ENCODE measurements at regions not wholly inside any gene's neighbourhood (a gene's known extent, or its start where the extent isn't known, plus 50 kb on each side); places are given as distances from the start of the nearest gene placed in this dataset.

DNA sequence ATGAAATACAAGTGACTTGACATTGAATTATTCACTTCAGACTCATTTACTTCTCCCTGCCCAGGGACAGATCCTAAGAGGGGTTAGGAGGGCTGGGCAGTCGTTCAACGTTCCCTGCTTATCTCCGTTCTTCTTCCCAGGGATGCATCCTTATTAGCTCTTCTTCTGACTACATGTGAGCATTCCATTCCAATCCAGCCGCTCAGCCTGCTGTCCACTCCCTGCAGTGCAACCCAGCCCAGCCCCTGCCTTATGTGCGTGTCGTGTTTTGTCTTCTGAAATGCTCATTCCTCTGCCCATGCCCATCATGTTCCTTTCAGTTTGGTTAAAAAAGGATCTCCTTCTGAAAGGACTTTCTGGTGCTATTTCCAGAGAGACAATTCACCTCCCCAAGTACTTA, 64.7 kb upstream of the PALM2AKAP2 start:
- 82% methylated on average over 6 of the region's 6 CpGs; no CpG with 5 or more reads in 1 of the 2 experiments for WGBS, 2 experiments (ENCODE audit: extremely low coverage in 1 of 2, insufficient coverage in 1 of 2, insufficient read length in 1 of 2, insufficient replicate concordance in 2 of 2, low coverage in 1 of 2, low lambda C conversion rate in 2 of 2, missing lambda C conversion rate in 1 of 2)
- CTCF ChIA-PET (ENCODE audit: partially characterized antibody), result interaction anchor here (0.6 to 1.2 kb wide), 3 partner anchors 12 to 438 kb away, joined by 3 to 5 read pairs (median 3); no protein-coding TSS in a partner anchor
- no peak for FAIRE-seq
- TF ChIP-seq SIRT6 (IDR thresholded peaks at IDR 0.05; ENCODE audit: low read length) (no peak), SP2 (IDR thresholded peaks at IDR 0.05; ENCODE audit: low read length) (no peak), TAF1 (IDR thresholded peaks at IDR 0.05; ENCODE audit: low read depth, low read length) (no peak), HDAC6 (IDR thresholded peaks at IDR 0.05; ENCODE audit: low read depth, low read length) (no peak), RXRA (IDR thresholded peaks at IDR 0.05; ENCODE audit: insufficient read depth, low read depth, low read length) (no peak), BRCA1 (IDR thresholded peaks at IDR 0.05; ENCODE audit: low read depth, low read length) (no peak), SIX5 (IDR thresholded peaks at IDR 0.05; ENCODE audit: low read depth, low read length) (no peak), YY1 (IDR thresholded peaks at IDR 0.05; ENCODE audit: low read depth, low read length) (no peak), CREB1 (IDR thresholded peaks at IDR 0.05) (no peak), KDM5A (IDR thresholded peaks at IDR 0.05; ENCODE audit: low read length) (no peak), KDM1A (IDR thresholded peaks at IDR 0.05; ENCODE audit: borderline replicate concordance, low read length) (no peak), SIN3A (conservative IDR thresholded peaks at IDR 0.05 in 1 of 2, IDR thresholded peaks at IDR 0.05 in 1 of 2; ENCODE audit: low read depth in 1 of 2, low read length in 2 of 2) (no peak), BACH1 (IDR thresholded peaks at IDR 0.05; ENCODE audit: low read length) (no peak)
- TF ChIP-seq, protein P1, sequence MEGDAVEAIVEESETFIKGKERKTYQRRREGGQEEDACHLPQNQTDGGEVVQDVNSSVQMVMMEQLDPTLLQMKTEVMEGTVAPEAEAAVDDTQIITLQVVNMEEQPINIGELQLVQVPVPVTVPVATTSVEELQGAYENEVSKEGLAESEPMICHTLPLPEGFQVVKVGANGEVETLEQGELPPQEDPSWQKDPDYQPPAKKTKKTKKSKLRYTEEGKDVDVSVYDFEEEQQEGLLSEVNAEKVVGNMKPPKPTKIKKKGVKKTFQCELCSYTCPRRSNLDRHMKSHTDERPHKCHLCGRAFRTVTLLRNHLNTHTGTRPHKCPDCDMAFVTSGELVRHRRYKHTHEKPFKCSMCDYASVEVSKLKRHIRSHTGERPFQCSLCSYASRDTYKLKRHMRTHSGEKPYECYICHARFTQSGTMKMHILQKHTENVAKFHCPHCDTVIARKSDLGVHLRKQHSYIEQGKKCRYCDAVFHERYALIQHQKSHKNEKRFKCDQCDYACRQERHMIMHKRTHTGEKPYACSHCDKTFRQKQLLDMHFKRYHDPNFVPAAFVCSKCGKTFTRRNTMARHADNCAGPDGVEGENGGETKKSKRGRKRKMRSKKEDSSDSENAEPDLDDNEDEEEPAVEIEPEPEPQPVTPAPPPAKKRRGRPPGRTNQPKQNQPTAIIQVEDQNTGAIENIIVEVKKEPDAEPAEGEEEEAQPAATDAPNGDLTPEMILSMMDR (IDR thresholded peaks at IDR 0.05; ENCODE audit: control extremely low read depth in 1 of 3, insufficient read depth in 1 of 3, low read depth in 1 of 3, low read length in 3 of 3), result no peak

More for the DNA sequence above, 64.7 kb upstream of the PALM2AKAP2 start:
- Histone ChIP-seq H4K8ac (ENCODE audit: extremely low read depth, insufficient read depth, low read length) (no peak overlapping the region), H2BK12ac (ENCODE audit: low read depth, low read length) (no peak overlapping the region), H2BK5ac (ENCODE audit: low read depth, low read length) (no peak overlapping the region), H3K23me2 (ENCODE audit: low read depth, low read length) (no peaks in the 10 kb centered on the region), H2BK20ac (ENCODE audit: low read length) (no peak overlapping the region), H3K36me3 (ENCODE audit: control insufficient read depth in 2 of 4, insufficient read depth in 4 of 4, low read length in 3 of 4) (no peaks in the 10 kb centered on the region), H4K5ac (ENCODE audit: insufficient read length, low read depth, low read length) (no peak overlapping the region), H3K23ac (ENCODE audit: insufficient read length) (no peak overlapping the region), H2AFZ (ENCODE audit: low read length) (no peak overlapping the region), H3K79me1 (ENCODE audit: low read depth, low read length) (no peaks in the 10 kb centered on the region), H3K9me3 (ENCODE audit: insufficient read depth in 2 of 2, low read depth in 1 of 2, low read length in 1 of 2) (no peaks in the 10 kb centered on the region), H2AK5ac (ENCODE audit: low read depth, low read length) (no peak overlapping the region), H3K79me2 (ENCODE audit: control insufficient read depth in 1 of 2, insufficient read depth in 2 of 2, low read length in 2 of 2) (no peaks in the 10 kb centered on the region; a peak in 1 of 4 replicates), H4K20me1 (replicated peaks in 1 of 2; ENCODE audit: control insufficient read depth in 1 of 2, insufficient read depth in 2 of 2, low read length in 2 of 2) (no peaks in the 10 kb centered on the region), H3K56ac (replicated peaks; ENCODE audit: insufficient read length, low read depth, low read length) (no peak overlapping the region), H3K4me1 (replicated peaks in 1 of 4; ENCODE audit: control insufficient read depth in 3 of 4, insufficient read depth in 4 of 4, low read length in 3 of 4) (no peaks in the 10 kb centered on the region), H3K9ac (replicated peaks in 1 of 4; ENCODE audit: extremely low read depth in 1 of 4, low read depth in 3 of 4, low read length in 3 of 4) (no peak overlapping the region), H2BK15ac (ENCODE audit: low read length) (no peak overlapping the region), H3K27me3 (replicated peaks in 1 of 4; ENCODE audit: control insufficient read depth in 3 of 4, extremely low read depth in 1 of 4, insufficient read depth in 3 of 4, low read length in 3 of 4) (no peaks in the 10 kb centered on the region), H3K14ac (ENCODE audit: insufficient read length) (no peak overlapping the region), H3K27ac (ENCODE audit: low read depth, low read length) (no peak overlapping the region), H4K91ac (replicated peaks; ENCODE audit: insufficient read length, low read length) (no peak overlapping the region), H3K18ac (ENCODE audit: extremely low read depth, low read length) (no peak overlapping the region), H3K4me3 (ENCODE audit: extremely low read depth in 1 of 4, insufficient read depth in 2 of 4, low read depth in 3 of 4, low read length in 4 of 4) (no peak overlapping the region), H2BK120ac (replicated peaks; ENCODE audit: low read depth, low read length) (no peak overlapping the region), H3K4ac (replicated peaks; ENCODE audit: insufficient read length, low read depth, low read length) (no peak overlapping the region), H3K4me2 (ENCODE audit: insufficient read depth in 1 of 2, low read depth in 2 of 2, low read length in 2 of 2) (no peak overlapping the region)
- DNase-seq (ENCODE audit: low read depth in 1 of 2, low spot score in 2 of 2), result no peak
- POLR2A ChIA-PET (ENCODE audit: partially characterized antibody), result no interaction called here
